Thyroid gland (tissue), 4 donors: ENCODE measurements at regions not wholly inside any gene's neighbourhood (a gene's known extent, or its start where the extent isn't known, plus 50 kb on each side); places are given as distances from the start of the nearest gene placed in this dataset.

Experiments used
- POLR2A ChIP-seq, 2 donors: fragments of 450-650 bp; IDR thresholded peaks; one replicate each; pipeline ENCODE4 v1.6.1; 2017; ENCODE audit warnings: antibody characterized with exemption in 2 of 2, mild to moderate bottlenecking in 2 of 2, moderate library complexity in 1 of 2
- TF ChIP-seq, protein P1 (sequence below), 6 experiments: fragments of 200-600 bp in 3 of 6; fragments of 450-650 bp in 3 of 6; sonication (generic) in 3 of 6; IDR thresholded peaks; one replicate each; pipeline ENCODE4 v1.5.1; 2016 to 2019; ENCODE audit warnings: antibody characterized with exemption in 6 of 6, mild to moderate bottlenecking in 2 of 6, inconsistent platforms in 1 of 6, moderate library complexity in 1 of 6

- TF ChIP-seq, protein P1, sequence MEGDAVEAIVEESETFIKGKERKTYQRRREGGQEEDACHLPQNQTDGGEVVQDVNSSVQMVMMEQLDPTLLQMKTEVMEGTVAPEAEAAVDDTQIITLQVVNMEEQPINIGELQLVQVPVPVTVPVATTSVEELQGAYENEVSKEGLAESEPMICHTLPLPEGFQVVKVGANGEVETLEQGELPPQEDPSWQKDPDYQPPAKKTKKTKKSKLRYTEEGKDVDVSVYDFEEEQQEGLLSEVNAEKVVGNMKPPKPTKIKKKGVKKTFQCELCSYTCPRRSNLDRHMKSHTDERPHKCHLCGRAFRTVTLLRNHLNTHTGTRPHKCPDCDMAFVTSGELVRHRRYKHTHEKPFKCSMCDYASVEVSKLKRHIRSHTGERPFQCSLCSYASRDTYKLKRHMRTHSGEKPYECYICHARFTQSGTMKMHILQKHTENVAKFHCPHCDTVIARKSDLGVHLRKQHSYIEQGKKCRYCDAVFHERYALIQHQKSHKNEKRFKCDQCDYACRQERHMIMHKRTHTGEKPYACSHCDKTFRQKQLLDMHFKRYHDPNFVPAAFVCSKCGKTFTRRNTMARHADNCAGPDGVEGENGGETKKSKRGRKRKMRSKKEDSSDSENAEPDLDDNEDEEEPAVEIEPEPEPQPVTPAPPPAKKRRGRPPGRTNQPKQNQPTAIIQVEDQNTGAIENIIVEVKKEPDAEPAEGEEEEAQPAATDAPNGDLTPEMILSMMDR (IDR thresholded peaks at IDR 0.05), result no peak
- TF ChIP-seq POLR2A (IDR thresholded peaks at IDR 0.05), result no peak
Measured at GRCh38 chr9:24846248-24846912, 300.7 kb upstream of the IZUMO3 start.
